ENCODE measurements at regions not wholly inside any gene's neighbourhood (a gene's known extent, or its start where the extent isn't known, plus 50 kb on each side); places are given as distances from the start of the nearest gene placed in this dataset.

DNA sequence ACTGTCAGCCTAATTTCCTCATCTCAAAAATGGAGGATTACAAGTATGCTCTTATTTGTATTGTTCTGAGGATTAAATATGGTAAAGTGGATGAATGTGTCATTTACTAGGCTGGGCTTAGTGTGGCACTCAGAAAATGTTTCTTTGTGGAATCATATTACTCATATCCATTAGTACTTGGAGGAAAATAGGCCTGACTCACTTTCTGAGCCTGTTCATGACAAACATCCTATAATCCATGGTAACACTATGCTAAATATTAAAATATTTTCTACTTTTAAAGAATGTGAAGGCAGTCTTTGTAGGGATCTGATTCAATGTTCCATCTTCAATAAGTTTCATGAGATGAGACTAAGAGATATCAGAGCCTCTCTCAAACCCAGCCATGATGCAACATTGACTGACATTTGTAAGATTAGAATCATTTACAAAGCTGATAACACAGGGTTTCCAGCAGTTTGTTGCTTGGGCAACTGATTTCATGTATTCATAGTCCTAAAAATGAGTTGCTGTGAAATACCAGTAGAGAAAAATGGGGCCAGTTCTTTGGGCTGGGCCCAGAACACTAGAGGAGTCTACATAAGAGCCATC, 1048.5 kb downstream of the NTRK3 start:
- no peak for DNase-seq
- Histone ChIP-seq H3K4me3 (no peak overlapping the region), H3K36me3 (no peaks in the 10 kb centered on the region), H3K27ac (no peak overlapping the region), H3K4me1 (no peaks in the 10 kb centered on the region), H3K9me3 (no peaks in the 10 kb centered on the region), H3K27me3 (no peaks in the 10 kb centered on the region)
- TF ChIP-seq, protein P1, sequence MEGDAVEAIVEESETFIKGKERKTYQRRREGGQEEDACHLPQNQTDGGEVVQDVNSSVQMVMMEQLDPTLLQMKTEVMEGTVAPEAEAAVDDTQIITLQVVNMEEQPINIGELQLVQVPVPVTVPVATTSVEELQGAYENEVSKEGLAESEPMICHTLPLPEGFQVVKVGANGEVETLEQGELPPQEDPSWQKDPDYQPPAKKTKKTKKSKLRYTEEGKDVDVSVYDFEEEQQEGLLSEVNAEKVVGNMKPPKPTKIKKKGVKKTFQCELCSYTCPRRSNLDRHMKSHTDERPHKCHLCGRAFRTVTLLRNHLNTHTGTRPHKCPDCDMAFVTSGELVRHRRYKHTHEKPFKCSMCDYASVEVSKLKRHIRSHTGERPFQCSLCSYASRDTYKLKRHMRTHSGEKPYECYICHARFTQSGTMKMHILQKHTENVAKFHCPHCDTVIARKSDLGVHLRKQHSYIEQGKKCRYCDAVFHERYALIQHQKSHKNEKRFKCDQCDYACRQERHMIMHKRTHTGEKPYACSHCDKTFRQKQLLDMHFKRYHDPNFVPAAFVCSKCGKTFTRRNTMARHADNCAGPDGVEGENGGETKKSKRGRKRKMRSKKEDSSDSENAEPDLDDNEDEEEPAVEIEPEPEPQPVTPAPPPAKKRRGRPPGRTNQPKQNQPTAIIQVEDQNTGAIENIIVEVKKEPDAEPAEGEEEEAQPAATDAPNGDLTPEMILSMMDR (IDR thresholded peaks at IDR 0.05): no peak
- no peak for ATAC-seq
- intact Hi-C loops (cut with DNase I): no loop called here

GRCh38 chr15:87207251-87207650, 1049.3 kb downstream of the NTRK3 start:
- no peak for DNase-seq
- no peak overlapping the region for H3K4me3 ChIP-seq
- H3K27ac ChIP-seq: no peak overlapping the region
- ATAC-seq: no peak
- no peaks in the 10 kb centered on the region for H3K9me3 ChIP-seq
- no peaks in the 10 kb centered on the region for H3K36me3 ChIP-seq
- no peaks in the 10 kb centered on the region for H3K27me3 ChIP-seq
- intact Hi-C loops (cut with DNase I): no loop called here
- no peaks in the 10 kb centered on the region for H3K4me1 ChIP-seq
- TF ChIP-seq, protein P1 (IDR thresholded peaks at IDR 0.05): no peak

DNA sequence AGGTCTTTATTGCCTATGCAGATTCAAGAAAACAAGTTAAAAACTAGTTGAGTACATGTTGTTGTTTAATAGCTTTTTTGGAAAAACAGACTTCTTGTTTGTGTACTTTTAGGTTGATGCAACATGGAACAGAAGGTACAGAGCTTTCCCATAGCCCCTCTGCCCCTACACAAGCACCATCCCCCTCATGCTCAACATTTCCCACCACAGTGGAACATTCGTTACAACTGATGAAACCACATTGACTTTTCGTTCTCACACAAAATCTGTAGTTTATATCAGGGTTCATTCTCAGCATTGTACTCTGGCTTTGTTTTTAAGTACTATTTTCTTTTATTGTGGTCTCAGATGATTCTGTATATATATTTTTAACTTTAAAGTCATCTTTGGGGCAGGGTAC, 1054.6 kb downstream of the NTRK3 start:
- Histone ChIP-seq H3K4me1 (no peaks in the 10 kb centered on the region), H3K27me3 (no peaks in the 10 kb centered on the region), H3K36me3 (no peaks in the 10 kb centered on the region), H3K4me3 (no peak overlapping the region), H3K9me3 (no peaks in the 10 kb centered on the region), H3K27ac (no peak overlapping the region)
- DNase-seq: no peak
- TF ChIP-seq, protein P1 (IDR thresholded peaks at IDR 0.05): no peak
- intact Hi-C loops (cut with DNase I): no loop called here
- no peak for ATAC-seq

- no peaks in the 10 kb centered on the region for H3K36me3 ChIP-seq
- H3K27me3 ChIP-seq: no peaks in the 10 kb centered on the region
- TF ChIP-seq, protein P1 (IDR thresholded peaks at IDR 0.05): no peak
- DNase-seq (no peak), ATAC-seq (no peak)
- no peaks in the 10 kb centered on the region for H3K9me3 ChIP-seq
- H3K4me3 ChIP-seq: no peak overlapping the region
- H3K4me1 ChIP-seq: no peaks in the 10 kb centered on the region
- H3K27ac ChIP-seq: no peak overlapping the region
- intact Hi-C loops (cut with DNase I): no loop called here
These were observed 1056.4 kb downstream of the NTRK3 start for GRCh38 chr15:87200149-87200548.

GRCh38 chr15:87197981-87198380, 1058.6 kb downstream of the NTRK3 start:
- TF ChIP-seq, protein P1 (IDR thresholded peaks at IDR 0.05): no peak
- H3K9me3 ChIP-seq: no peaks in the 10 kb centered on the region
- no peak overlapping the region for H3K4me3 ChIP-seq
- intact Hi-C loops (cut with DNase I): no loop called here
- H3K27ac ChIP-seq: no peak overlapping the region
- no peaks in the 10 kb centered on the region for H3K4me1 ChIP-seq
- DNase-seq (no peak), ATAC-seq (no peak)
- no peaks in the 10 kb centered on the region for H3K27me3 ChIP-seq
- H3K36me3 ChIP-seq: no peaks in the 10 kb centered on the region

- Histone ChIP-seq H3K4me3 (no peak overlapping the region), H3K27ac (no peak overlapping the region), H3K4me1 (no peaks in the 10 kb centered on the region), H3K27me3 (no peaks in the 10 kb centered on the region), H3K36me3 (no peaks in the 10 kb centered on the region), H3K9me3 (no peaks in the 10 kb centered on the region)
- intact Hi-C loops (cut with DNase I): no loop called here
- TF ChIP-seq, protein P1 (IDR thresholded peaks at IDR 0.05): no peak
- DNase-seq (no peak), ATAC-seq (no peak)
These were observed 1060.0 kb downstream of the NTRK3 start for GRCh38 chr15:87196498-87196897.
